D341Med (cell line): ENCODE measurements at regions not wholly inside any gene's neighbourhood (a gene's known extent, or its start where the extent isn't known, plus 50 kb on each side); places are given as distances from the start of the nearest gene placed in this dataset.
"Not testable (repeated sequence)": the region's sequence is repeated elsewhere in the genome, so short reads cannot be mapped to it uniquely, and the experiment has no call there.

Experiments used
- DNase-seq: peaks from one replicate; pipeline ENCODE4 v3.0.0; 2012; ENCODE audit warnings: low spot score

- DNase-seq, result no peak
Observed at GRCh38 chr1:67482733-67483482, 52.7 kb upstream of the SERBP1 start.

- DNase-seq, result no peak
Observed at GRCh38 chr1:67484492-67484891, 54.3 kb upstream of the SERBP1 start.

- DNase-seq, result no peak
Observed at GRCh38 chr1:67485046-67485811, 55.0 kb upstream of the SERBP1 start.

GRCh38 chr1:67489643-67490042, 59.4 kb upstream of the SERBP1 start:
- peak; percentile 40 for DNase-seq

- no peak for DNase-seq
Observed at GRCh38 chr1:67491280-67491679, 61.1 kb upstream of the SERBP1 start.

GRCh38 chr1:67493148-67493547, 62.9 kb upstream of the SERBP1 start:
- no peak for DNase-seq

GRCh38 chr1:67495327-67495726, 65.1 kb upstream of the SERBP1 start:
- DNase-seq, result no peak

GRCh38 chr1:67496329-67496728, 66.1 kb upstream of the SERBP1 start:
- DNase-seq, result no peak

- DNase-seq, result peak; percentile 89
Observed at GRCh38 chr1:67500413-67500959, 70.3 kb upstream of the SERBP1 start.

- DNase-seq, result no peak
Observed at GRCh38 chr1:67503974-67504373, 73.8 kb upstream of the SERBP1 start.

GRCh38 chr1:67513392-67514294, 83.4 kb upstream of the SERBP1 start:
- DNase-seq, result not testable (repeated sequence)

- no peak for DNase-seq
Observed at GRCh38 chr1:67514300-67514699, 84.1 kb upstream of the SERBP1 start.

- no peak for DNase-seq
Observed at GRCh38 chr1:67514786-67515185, 84.6 kb upstream of the SERBP1 start.

GRCh38 chr1:67515324-67516080, 85.3 kb upstream of the SERBP1 start:
- no peak for DNase-seq

- DNase-seq, result no peak
Observed at GRCh38 chr1:67517046-67517445, 86.8 kb upstream of the SERBP1 start.

GRCh38 chr1:67522001-67522441, 91.8 kb upstream of the SERBP1 start:
- DNase-seq, result no peak

GRCh38 chr1:67522793-67523192, 92.6 kb upstream of the SERBP1 start:
- no peak for DNase-seq

GRCh38 chr1:67524143-67525052, 94.2 kb upstream of the SERBP1 start:
- DNase-seq, result no peak

GRCh38 chr1:67525053-67525760, 95.0 kb upstream of the SERBP1 start:
- DNase-seq, result no peak

- DNase-seq, result no peak
Observed at GRCh38 chr1:67528141-67528540, 97.9 kb upstream of the SERBP1 start.
